WERI-Rb-1 (cell line): ENCODE measurements at regions not wholly inside any gene's neighbourhood (a gene's known extent, or its start where the extent isn't known, plus 50 kb on each side); places are given as distances from the start of the nearest gene placed in this dataset.
"Not testable (repeated sequence)": the region's sequence is repeated elsewhere in the genome, so short reads cannot be mapped to it uniquely, and the experiment has no call there.

Experiments
- DNase-seq: peaks from one replicate; pipeline ENCODE4 v3.0.0-alpha.2; 2020
- H3K27ac ChIP-seq: fragments of 250-450 bp; sonication (Bioruptor Pico); 2 replicates; pipeline ENCODE4 v1.5.1; 2020; ENCODE audit warnings: mild to moderate bottlenecking, moderate library complexity
- H3K27me3 ChIP-seq: fragments of 250-450 bp; sonication (Bioruptor Pico); 2 replicates; pipeline ENCODE4 v1.5.1; 2021; ENCODE audit warnings: mild to moderate bottlenecking, low read depth, moderate library complexity; ENCODE audit not compliant: insufficient read depth, severe bottlenecking
- H3K36me3 ChIP-seq: fragments of 250-450 bp; sonication (Bioruptor Pico); 2 replicates; pipeline ENCODE4 v1.5.1; 2020; ENCODE audit warnings: mild to moderate bottlenecking, moderate library complexity
- H3K4me3 ChIP-seq: 2 replicates; pipeline ENCODE4 v1.5.1; 2011; ENCODE audit warnings: low read depth, mild to moderate bottlenecking, control low read depth, low read length
- H3K9me3 ChIP-seq: fragments of 250-450 bp; sonication (Bioruptor Pico); 2 replicates; pipeline ENCODE4 v1.5.1; 2021; ENCODE audit warnings: mild to moderate bottlenecking, moderate library complexity; ENCODE audit not compliant: severe bottlenecking

- H3K4me3 ChIP-seq, H3K36me3 ChIP-seq, H3K27ac ChIP-seq, H3K27me3 ChIP-seq, H3K9me3 ChIP-seq, DNase-seq: not testable (repeated sequence)
These were observed 53.6 kb downstream of the SRGAP2 start for GRCh38 chr1:206256935-206257334.

DNA sequence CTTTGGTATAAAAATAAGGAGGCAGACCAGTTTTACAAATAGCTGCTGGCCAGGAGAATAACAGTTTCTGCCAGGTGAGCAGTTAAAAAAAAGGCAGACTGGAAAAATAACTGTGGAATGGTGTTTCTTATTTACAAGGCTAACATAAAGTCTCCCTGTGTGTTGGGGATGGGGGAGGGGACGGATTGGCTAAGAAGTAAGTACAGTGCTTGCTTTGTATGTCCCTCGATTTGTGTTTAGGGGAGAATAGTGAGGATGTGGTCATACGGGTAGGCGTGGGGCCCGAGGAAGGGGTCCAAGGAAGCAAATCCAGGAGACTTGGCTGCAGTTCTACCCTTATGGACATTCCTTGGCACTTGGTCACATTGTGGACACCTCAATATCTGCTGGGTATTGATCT lies 58.1 kb downstream of the SRGAP2 start:
- not testable (repeated sequence) for DNase-seq, H3K9me3 ChIP-seq, H3K27me3 ChIP-seq, H3K36me3 ChIP-seq, H3K27ac ChIP-seq, H3K4me3 ChIP-seq

GRCh38 chr1:206262424-206262823 lies 59.1 kb downstream of the SRGAP2 start:
- H3K36me3 ChIP-seq, H3K9me3 ChIP-seq, H3K4me3 ChIP-seq, H3K27ac ChIP-seq, H3K27me3 ChIP-seq: not testable (repeated sequence)
- peak; percentile 66 for DNase-seq

DNA sequence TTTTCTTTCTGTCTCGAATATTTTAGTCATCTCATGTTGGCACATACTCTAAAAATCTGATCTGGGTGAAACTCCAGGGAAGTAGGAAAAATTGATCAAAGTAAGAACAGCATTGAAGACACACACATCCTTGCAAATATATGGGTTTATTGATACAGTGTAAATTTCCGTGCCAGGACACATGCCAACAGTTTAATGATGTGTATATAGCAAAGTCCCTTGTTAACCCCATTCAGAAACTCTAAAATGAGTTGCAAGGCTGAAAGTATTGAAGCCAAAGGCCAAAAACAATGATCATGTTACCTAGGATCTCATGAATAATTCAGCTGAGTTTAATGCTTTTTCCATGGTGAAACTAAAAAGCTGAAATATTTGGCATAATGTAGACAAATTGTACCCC lies 61.6 kb downstream of the SRGAP2 start:
- not testable (repeated sequence) for H3K36me3 ChIP-seq, H3K27ac ChIP-seq, H3K9me3 ChIP-seq, DNase-seq, H3K4me3 ChIP-seq, H3K27me3 ChIP-seq

- H3K36me3 ChIP-seq, H3K4me3 ChIP-seq, DNase-seq, H3K27ac ChIP-seq, H3K9me3 ChIP-seq, H3K27me3 ChIP-seq: not testable (repeated sequence)
These were observed 67.8 kb downstream of the SRGAP2 start for GRCh38 chr1:206271153-206271552.

- not testable (repeated sequence) for DNase-seq, H3K9me3 ChIP-seq, H3K27me3 ChIP-seq, H3K36me3 ChIP-seq, H3K27ac ChIP-seq, H3K4me3 ChIP-seq
These were observed 69.8 kb downstream of the SRGAP2 start for GRCh38 chr1:206273104-206273503.

- not testable (repeated sequence) for H3K27ac ChIP-seq, H3K4me3 ChIP-seq, H3K9me3 ChIP-seq, H3K27me3 ChIP-seq, DNase-seq, H3K36me3 ChIP-seq
These were observed 72.8 kb downstream of the SRGAP2 start for GRCh38 chr1:206276143-206276542.

DNA sequence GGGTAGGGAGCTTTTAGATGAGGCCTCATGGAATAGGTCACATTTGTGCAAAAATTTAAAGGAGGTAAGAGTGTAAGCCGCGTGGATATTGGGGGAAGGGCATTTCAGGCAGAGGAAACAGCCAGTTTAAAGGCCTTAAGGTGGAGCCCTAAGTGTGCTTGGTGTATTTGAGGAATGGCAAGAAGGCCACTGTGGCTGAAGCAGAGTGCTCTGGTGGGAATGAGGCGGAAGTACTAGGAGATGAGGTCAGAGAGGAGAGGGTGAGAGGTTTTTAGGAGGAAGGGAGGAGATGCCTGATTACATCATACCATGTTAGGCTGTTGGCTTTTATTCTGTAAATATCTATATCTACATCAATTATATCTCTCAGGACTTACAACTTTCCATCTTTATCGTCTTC lies 75.3 kb downstream of the SRGAP2 start:
- H3K9me3 ChIP-seq, H3K27ac ChIP-seq, H3K4me3 ChIP-seq, DNase-seq, H3K36me3 ChIP-seq, H3K27me3 ChIP-seq: not testable (repeated sequence)

DNA sequence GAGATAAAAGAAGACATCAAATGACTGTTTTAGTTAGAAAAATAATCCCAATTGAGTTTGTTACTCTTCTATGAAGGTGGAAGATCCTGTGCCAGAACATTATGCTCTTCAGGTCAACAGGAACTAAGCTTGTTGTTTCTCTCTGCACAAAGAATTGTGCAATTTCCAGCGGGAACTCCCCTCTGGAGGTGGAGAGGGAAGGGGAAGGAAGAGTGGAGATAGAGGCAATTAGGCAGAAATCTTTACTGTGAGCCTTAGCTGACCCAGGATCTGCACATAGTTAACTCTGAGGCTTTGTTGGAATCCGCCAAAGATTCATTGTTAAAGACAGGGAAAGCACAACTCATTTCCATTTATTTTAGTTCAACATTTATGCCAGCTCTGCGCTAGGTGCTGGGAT lies 77.3 kb downstream of the SRGAP2 start:
- H3K36me3 ChIP-seq, H3K27me3 ChIP-seq, DNase-seq, H3K4me3 ChIP-seq, H3K9me3 ChIP-seq, H3K27ac ChIP-seq: not testable (repeated sequence)

GRCh38 chr1:206281912-206282654 lies 78.7 kb downstream of the SRGAP2 start:
- not testable (repeated sequence) for H3K9me3 ChIP-seq, H3K27ac ChIP-seq, H3K27me3 ChIP-seq, H3K4me3 ChIP-seq, DNase-seq, H3K36me3 ChIP-seq

- not testable (repeated sequence) for H3K36me3 ChIP-seq, H3K27ac ChIP-seq, DNase-seq
These were observed 82.0 kb downstream of the SRGAP2 start for GRCh38 chr1:206285024-206285960.

GRCh38 chr1:206287759-206288158 lies 84.4 kb downstream of the SRGAP2 start:
- H3K27ac ChIP-seq, H3K36me3 ChIP-seq, H3K9me3 ChIP-seq, H3K27me3 ChIP-seq, DNase-seq, H3K4me3 ChIP-seq: not testable (repeated sequence)

More at GRCh38 chr1:206285024-206285960, 82.0 kb downstream of the SRGAP2 start:
- H3K27me3 ChIP-seq, H3K9me3 ChIP-seq, H3K4me3 ChIP-seq: not testable (repeated sequence)

DNA sequence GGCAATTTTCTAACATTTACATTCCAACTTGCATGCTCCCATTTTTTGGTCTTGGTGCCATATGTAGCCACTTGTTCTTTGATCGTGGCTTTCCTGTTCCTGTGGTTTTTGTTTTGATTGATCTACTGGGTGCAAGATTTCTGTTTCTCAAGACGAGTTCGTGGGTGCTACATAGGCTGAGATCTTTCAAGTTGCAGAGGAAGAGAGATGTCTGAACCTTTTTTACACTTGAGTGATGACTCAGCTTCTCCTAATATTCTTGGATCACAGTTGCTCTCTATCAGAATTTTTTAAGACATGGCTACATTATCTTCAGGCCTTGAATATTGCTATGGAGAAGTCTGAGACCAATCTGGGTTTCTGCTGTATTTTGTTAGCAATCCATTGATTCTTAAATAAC lies 85.1 kb downstream of the SRGAP2 start:
- H3K4me3 ChIP-seq, DNase-seq: not testable (repeated sequence)

DNA sequence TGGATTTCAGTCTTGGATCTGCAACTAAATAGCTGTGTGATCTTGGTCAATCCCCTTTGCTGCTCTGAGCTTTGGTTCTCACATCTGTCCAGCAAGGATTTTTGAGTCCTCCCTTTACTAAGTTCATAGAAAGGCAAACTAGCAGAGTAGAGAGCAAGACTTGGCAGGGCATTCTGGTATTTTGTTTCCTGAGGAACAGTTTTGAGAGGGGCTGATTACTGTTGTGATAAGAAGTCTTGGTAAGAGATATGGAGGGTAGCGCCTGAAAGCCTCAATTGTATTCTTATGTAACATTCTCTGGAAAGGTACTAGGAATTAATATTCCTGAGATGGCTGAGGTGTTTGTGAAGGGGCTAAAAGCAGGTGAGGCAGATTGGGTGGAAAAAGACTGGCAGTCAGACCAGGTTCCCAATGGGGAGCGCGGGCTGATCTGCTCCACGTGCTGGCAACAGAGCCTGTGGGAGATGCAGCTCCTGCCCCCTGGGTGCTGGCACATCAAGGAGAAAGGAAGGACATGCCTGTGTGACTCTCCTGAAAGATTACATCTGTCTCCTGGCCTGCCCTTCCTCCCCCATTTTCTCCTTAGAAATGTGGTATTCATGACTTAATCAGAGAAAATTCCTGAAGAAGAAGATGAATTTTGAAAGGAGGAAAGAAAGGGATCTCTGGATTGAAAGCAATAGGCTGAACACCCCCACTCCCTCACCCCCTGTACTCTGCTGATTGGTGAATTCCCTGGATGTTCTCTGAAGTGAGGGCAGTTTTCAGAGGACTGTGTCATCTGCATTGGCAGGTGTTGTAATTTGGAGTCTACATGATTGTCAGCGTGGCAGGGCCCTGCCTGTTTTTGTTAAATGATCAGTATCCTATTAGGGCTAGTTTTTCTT lies 94.0 kb downstream of the SRGAP2 start:
- not testable (repeated sequence) for H3K27ac ChIP-seq, DNase-seq, H3K36me3 ChIP-seq

More for the DNA sequence above, 85.1 kb downstream of the SRGAP2 start:
- not testable (repeated sequence) for H3K9me3 ChIP-seq, H3K27me3 ChIP-seq, H3K27ac ChIP-seq, H3K36me3 ChIP-seq

More for the DNA sequence above, 94.0 kb downstream of the SRGAP2 start:
- H3K27me3 ChIP-seq, H3K4me3 ChIP-seq, H3K9me3 ChIP-seq: not testable (repeated sequence)
